GM18517 (cell line): ENCODE measurements at regions not wholly inside any gene's neighbourhood (a gene's known extent, or its start where the extent isn't known, plus 50 kb on each side); places are given as distances from the start of the nearest gene placed in this dataset.
"Not testable (repeated sequence)": the region's sequence is repeated elsewhere in the genome, so short reads cannot be mapped to it uniquely, and the experiment has no call there.

Source experiments
- ATAC-seq: cut with Tn5 transposase; IDR thresholded peaks from one replicate; pipeline ENCODE4 v1.9.1; 2021; ENCODE audit warnings: mild to moderate bottlenecking, moderate library complexity; ENCODE audit not compliant: unreplicated experiment

DNA sequence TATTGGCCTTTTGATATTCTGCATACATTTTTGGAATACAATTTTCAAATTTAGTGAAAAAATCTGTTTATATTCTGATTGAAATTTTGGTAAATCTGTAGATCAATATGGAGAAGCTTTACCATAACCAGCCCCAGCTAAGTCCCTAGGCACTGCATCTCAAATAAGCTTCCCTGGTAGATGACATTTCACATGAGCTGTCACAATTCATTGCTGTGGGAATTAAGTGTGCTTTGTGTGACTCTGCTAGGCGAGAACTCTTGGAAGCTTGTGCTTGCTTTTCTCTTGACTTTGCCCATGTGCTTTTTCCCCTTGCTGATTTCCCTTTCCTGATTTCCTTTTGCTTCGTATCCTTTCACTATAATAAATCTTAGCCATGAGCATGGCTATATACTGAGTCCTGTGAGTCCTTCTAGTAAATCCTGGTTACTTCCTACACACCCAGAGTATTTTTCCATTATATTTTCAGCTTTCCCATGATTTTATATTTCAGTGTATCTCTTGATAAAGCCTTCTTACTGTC is 166.5 kb upstream of the MMS22L start:
- ATAC-seq = no peak

- ATAC-seq = no peak
Measured at GRCh38 chr6:97450087-97450486, 167.1 kb upstream of the MMS22L start.

GRCh38 chr6:97456070-97456469 is 173.1 kb upstream of the MMS22L start:
- ATAC-seq = no peak

DNA sequence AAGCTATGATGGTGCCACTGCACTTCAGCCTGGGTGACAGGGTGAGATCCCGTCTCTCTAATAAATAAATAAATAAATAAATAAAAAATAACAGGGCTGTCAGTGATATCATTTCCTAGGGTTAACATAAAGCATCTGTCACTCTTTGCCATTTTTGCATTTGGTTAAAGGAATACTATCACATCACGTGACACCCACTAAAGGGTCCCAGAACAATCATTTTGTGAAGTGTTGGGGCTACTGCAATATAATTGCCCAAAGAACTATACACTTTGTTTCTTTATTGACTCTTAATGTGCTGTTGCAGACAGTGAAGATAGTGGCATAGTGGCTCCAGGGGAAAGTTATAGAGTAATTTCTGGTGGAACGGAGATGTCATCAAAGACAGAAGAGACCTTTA is 176.5 kb upstream of the MMS22L start:
- ATAC-seq = no peak

- ATAC-seq = no peak
Measured at GRCh38 chr6:97459986-97460385, 177.0 kb upstream of the MMS22L start.

DNA sequence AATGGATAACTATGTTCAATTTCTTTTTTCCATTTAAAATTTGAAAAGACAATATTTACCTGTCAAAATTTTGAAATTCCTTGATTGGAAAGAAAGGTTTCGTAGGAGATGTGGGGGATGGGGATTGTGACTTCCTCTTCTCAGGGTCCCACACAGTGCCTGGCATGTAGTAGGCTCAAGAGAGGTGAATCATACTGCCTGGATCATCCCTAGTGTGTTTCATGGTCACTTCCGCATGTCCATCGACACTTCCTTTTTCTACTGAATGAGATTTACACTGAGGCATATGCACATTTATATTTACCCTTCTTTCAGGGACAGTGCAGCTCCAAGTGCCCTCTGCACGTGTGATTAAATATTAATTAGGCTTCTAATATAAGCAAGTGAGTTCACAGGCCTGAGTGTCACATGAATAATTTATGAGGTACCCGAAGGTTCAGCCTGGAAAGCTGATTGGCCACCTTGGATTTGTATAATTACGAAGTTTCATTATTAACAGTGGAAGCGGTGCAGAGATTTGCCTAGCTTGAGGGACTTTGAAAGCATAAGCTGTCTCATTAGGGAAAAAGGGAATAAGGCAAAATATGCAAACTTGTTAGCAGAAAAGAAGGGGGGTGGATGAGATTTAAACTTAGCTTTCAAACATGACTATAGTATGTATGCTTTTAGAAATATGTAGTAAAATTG is 177.5 kb upstream of the MMS22L start:
- no peak for ATAC-seq

DNA sequence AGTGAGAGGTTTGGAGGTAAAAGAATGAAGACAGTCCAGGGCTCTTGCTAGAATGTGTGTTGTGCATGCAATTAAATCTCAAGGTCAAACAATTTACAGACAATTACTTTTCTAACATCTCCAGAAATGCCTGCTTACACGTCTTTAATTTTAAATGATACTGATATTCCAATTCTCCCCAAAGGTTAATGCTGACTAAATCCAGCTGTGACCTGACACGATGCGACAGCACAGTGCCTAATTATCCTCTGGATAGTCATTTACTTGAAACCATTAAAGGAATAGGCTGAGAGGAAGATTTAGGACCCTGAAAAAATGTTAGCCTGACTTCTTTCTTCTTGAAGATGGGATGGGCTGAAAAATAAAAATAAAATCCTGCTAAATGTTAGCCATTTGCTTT is 178.2 kb upstream of the MMS22L start:
- ATAC-seq = no peak

GRCh38 chr6:97462031-97462430 is 179.0 kb upstream of the MMS22L start:
- no peak for ATAC-seq

- no peak for ATAC-seq
Measured at GRCh38 chr6:97462938-97463598, 180.1 kb upstream of the MMS22L start.

DNA sequence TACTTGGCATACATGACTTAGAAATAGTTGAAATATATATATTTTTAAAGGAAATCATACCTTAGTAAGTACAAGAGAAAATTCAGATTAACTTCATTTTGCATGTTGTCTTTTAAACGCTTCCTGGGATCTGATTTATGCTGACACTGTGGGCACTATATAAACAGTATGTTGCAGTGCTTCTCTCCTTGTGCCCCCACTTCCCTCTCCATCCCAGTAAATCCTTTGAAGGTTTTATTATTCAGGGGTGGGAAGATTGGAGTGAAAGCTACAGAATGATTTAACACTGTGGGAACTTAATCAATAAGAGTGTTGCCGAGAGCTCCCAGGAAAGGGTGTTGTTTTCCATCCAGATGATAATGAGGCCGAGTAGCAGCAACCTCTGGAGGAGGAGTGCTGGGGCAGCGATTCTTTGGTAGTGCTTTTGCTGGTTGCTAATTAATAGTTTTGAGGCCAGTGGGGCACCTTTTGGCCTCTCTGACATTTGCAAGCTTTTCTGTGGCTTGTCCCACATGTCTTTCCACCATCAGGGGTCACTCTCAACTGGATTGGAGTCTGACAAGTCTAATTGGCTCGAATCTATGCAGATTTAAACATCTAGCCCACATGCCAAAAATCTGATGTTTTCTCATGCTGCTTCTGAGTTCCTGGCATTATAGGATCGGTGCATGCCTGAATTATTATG is 183.0 kb upstream of the MMS22L start:
- no peak for ATAC-seq

- no peak for ATAC-seq
Measured at GRCh38 chr6:97468981-97469380, 186.0 kb upstream of the MMS22L start.

DNA sequence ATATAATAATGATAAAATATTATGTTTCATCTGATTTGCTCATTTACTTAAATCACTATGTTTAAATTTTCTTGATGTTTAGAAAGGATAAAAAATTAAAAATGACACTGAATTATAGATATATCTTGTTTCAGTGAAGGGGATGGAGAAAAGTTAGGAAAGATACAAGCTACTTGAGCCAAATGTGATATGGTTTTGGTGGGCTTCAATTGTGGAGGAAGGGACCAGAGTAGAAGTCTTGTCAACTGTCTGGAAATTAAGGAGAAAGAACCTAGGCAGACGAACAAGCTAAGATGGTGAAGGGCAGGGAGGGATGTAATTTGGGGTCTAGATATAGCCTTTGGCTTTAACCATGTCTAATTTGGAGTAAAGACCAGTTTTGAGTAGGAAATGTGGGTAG is 186.4 kb upstream of the MMS22L start:
- ATAC-seq = no peak

DNA sequence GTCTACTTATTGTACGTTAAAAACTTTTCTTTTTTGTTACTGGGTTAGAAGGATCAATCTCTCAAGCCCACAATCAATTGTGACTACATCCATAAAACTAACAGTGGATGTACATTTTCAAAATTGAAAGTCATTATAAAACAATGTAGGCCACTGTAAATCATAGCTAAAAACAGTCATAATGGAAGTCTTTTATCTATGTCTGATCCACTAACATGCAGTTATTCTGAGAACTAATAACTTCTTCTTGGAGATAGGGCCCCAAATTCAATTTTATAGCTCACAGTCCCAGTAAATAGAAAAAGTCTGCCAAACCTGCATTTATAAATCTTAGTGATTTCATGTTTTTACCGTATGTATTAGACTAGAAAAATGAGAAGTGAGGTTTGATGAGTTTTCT is 187.3 kb upstream of the MMS22L start:
- no peak for ATAC-seq

- ATAC-seq = no peak
Measured at GRCh38 chr6:97473979-97474378, 191.0 kb upstream of the MMS22L start.

DNA sequence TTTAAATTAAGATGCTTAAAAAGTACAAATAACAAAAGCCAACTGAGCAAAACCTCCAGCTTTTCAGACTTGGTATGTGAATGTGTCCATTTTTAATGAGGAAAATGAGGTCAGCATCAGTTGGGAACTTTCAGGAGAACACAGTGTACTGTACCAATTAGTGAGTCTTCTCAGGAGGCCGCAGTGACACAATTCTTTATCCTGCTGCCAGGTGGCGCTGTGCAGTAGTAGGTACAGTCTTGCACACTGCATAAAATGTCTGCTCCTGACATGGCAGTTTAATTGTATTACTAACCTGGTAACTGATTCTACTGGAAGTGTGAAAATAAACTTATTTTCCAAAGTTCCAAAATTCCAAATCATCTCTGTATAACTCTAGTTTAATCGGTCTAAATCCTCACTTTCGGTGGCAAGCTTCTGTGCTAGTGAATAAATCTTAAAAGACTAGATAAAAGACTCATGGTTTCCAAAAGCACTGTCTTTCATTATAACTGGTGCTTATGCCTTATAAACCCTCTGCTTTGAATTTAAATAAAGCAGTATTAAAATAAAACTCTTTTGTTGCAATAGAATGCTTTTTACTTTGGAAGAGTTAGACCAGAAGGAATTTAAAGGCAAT is 214.8 kb upstream of the MMS22L start:
- peak; percentile 98 for ATAC-seq

GRCh38 chr6:97501853-97502252 is 218.8 kb upstream of the MMS22L start:
- ATAC-seq = no peak

DNA sequence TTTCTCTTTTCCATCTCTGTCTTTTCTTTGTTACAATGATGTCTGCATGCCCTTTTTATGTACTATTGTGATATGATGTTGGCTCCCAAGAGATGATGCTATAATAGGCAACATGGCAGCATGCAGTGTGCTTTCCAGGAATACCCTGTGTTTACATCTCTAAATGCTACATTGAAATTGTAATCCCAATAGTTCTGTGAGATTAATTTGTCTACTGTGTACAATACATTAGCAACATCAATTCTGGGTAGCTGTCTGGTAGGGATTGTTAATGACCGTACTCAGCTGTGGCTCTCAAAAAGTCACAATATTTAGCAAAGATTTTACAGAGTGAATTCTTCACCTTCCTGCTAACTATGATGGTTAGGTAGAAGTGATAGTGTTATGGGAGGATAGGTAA is 225.6 kb upstream of the MMS22L start:
- no peak for ATAC-seq

DNA sequence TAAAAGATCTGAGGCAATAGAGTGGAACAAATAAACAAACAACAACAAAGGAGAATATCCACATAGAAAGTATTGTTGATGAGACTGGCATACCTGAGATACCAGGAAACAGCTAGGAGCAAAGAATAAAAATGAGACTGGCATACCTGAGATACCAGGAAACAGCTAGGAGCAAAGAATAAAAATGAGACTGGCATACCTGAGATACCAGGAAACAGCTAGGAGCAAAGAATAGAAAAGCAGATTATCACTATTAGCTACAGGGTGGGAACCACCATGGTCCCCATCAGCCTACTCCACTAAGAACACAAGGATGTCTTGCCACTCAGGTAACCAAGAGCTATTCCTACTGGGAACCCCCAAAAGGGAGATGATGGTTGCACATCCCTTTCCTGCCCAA is 230.2 kb upstream of the MMS22L start:
- not testable (repeated sequence) for ATAC-seq

DNA sequence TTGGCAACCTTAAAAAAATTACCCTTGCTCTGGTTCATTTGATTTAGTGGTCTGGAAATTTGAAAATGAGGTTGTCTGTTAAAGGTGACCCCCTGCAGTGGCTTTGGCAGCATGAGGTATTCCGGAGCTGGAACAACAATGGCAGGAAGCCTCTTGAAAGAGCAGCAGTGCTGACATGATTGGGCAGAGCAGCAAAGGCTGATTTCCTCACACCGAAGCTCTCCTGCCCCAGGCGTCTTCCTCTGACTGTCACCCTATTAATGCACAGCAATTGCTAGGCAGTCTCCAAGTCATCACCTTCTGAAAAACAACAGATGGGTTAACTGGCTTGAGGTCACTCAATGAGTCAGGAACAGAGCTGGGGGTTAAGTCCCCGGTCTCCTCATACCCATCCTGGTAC is 241.8 kb upstream of the MMS22L start:
- no peak for ATAC-seq

DNA sequence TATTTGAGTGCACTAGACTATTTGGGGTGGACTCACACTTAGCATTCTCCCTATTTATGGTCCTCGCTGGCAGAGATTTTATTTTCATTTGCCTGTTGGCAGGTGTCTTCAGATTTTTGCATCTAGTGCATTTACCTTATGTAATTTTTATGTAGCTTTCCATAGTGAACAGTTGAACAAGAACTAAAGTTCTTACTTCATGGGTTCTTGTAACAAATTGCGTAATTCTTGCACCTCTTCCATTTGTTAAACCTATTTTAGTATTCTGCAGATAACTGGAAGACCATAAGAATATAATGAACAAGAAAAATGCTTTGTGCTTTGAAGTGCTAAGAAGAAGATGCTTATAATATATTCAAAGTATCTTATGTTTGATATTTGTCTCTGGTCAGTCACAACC is 252.8 kb upstream of the MMS22L start:
- no peak for ATAC-seq

DNA sequence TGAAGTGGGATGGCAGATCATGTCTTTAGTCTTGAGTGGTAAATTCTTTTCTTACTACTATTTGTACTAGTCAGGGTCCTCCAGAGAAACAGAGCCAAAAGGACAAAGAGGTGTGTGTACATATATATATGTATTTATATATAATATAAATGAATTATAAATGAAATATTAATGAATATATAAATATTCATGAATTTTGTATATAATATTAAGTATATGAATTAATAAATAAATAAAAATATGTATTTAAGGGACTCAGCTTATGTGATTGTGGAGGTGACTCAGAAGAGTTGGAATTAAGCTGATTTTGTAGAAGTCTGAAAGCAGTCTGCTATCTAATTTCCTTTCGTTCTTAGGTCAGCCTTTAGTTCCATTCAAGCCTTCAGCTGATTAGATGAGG is 265.3 kb upstream of the MMS22L start:
- ATAC-seq = no peak

DNA sequence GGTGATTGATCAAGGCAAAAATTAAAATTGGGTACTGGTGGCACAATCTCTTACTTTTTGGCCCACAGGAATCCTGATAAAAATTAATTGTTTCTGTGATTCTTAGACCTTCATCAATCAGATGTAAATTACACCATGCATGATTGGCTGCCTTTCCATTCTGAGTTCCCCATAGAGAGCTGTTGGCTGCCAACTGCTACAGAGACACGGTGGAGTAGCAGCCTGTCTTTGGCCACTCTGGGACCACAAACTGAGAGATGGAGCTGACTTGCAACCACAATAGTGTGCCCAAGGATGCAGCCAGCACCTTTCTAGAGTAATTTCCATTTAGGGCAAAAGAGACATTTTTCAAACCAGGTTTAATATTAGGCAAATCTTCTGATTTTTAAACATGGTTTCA is 274.3 kb upstream of the MMS22L start:
- ATAC-seq = no peak
